Neural cell (in vitro differentiated cells): ENCODE measurements at regions not wholly inside any gene's neighbourhood (a gene's known extent, or its start where the extent isn't known, plus 50 kb on each side); places are given as distances from the start of the nearest gene placed in this dataset.

Source experiments
- H2AFZ ChIP-seq: fragments of 200-600, 300-800 bp; sonication (generic), shearing (Covaris generic); 2 replicates; pipeline ENCODE4 v1.6.0; 2014; ENCODE audit warnings: low read depth, mild to moderate bottlenecking, antibody characterized with exemption, low read length, moderate library complexity
- H3F3A ChIP-seq: fragments of 200-600 bp; shearing (Covaris generic); 2 replicates; pipeline ENCODE4 v1.6.1; 2016; ENCODE audit warnings: mild to moderate bottlenecking, moderate library complexity, mixed read lengths, antibody characterized with exemption, low read length; ENCODE audit not compliant: insufficient read depth, poor library complexity, severe bottlenecking
- H3K27ac ChIP-seq: fragments of 200-600, 300-800 bp; sonication (generic), shearing (Covaris generic); 2 replicates; pipeline ENCODE4 v1.5.1; 2014; ENCODE audit warnings: mild to moderate bottlenecking, low read length, moderate library complexity
- H3K27me3 ChIP-seq: fragments of 300-800, 200-600 bp; sonication (generic), shearing (Covaris generic); 2 replicates; pipeline ENCODE4 v1.6.0; 2014; ENCODE audit warnings: mild to moderate bottlenecking, low read depth, low read length, moderate library complexity; ENCODE audit not compliant: insufficient read depth
- H3K36me3 ChIP-seq: fragments of 300-800, 200-600 bp; sonication (generic), shearing (Covaris generic); 2 replicates; pipeline ENCODE4 v1.5.1; 2014; ENCODE audit warnings: mild to moderate bottlenecking, antibody characterized with exemption, low read length, moderate library complexity; ENCODE audit not compliant: insufficient read depth
- H3K4me2 ChIP-seq: fragments of 300-800, 200-600 bp; sonication (generic), shearing (Covaris generic); 2 replicates; pipeline ENCODE4 v1.6.0; 2014; ENCODE audit warnings: mild to moderate bottlenecking, low read length
- H3K4me3 ChIP-seq: fragments of 300-800, 200-600 bp; sonication (generic), shearing (Covaris generic); 2 replicates; pipeline ENCODE4 v1.5.1; 2014; ENCODE audit warnings: mild to moderate bottlenecking, low read length, moderate library complexity
- H3K79me2 ChIP-seq: fragments of 200-600 bp; shearing (Covaris generic); replicated peaks from 2 replicates; pipeline ENCODE4 v1.6.0; 2014; ENCODE audit warnings: mild to moderate bottlenecking, low read length, moderate library complexity; ENCODE audit not compliant: insufficient read depth
- H3K9ac ChIP-seq: fragments of 300-800, 200-600 bp; sonication (generic), shearing (Covaris generic); 2 replicates; pipeline ENCODE4 v1.6.1; 2016; ENCODE audit warnings: mild to moderate bottlenecking, low read length, mixed read lengths
- H3K9me2 ChIP-seq: fragments of 200-600 bp; shearing (Covaris generic); 2 replicates; pipeline ENCODE4 v1.6.1; 2016; ENCODE audit warnings: mild to moderate bottlenecking, low read length, mixed read lengths; ENCODE audit not compliant: insufficient read depth
- H3K9me3 ChIP-seq: fragments of 200-600, 300-800 bp; sonication (generic), shearing (Covaris generic); 2 replicates; pipeline ENCODE4 v1.6.1; 2016; ENCODE audit warnings: mild to moderate bottlenecking, mixed run types, low read length, moderate library complexity, mixed read lengths
- H4K20me1 ChIP-seq: fragments of 200-600 bp; shearing (Covaris generic); 2 replicates; pipeline ENCODE4 v1.6.1; 2016; ENCODE audit warnings: mild to moderate bottlenecking, mixed run types; ENCODE audit not compliant: insufficient read depth
- EP300 ChIP-seq: fragments of 450-650 bp; conservative IDR thresholded peaks from 2 replicates; pipeline ENCODE4 v1.6.1; 2014; ENCODE audit warnings: antibody characterized with exemption, mild to moderate bottlenecking, moderate library complexity; ENCODE audit not compliant: poor library complexity, severe bottlenecking
- EZH2 ChIP-seq: fragments of 200-600, 300-800 bp; shearing (Covaris generic), sonication (generic); IDR thresholded peaks from 2 replicates; pipeline ENCODE4 v1.6.1; 2014; ENCODE audit warnings: antibody characterized with exemption, low read length, borderline replicate concordance, mild to moderate bottlenecking; ENCODE audit not compliant: insufficient read depth, poor library complexity, severe bottlenecking
- MXI1 ChIP-seq: fragments of 450-650 bp; conservative IDR thresholded peaks from 2 replicates; pipeline ENCODE4 v1.6.1; 2014; ENCODE audit warnings: antibody characterized with exemption, mild to moderate bottlenecking; ENCODE audit not compliant: poor library complexity, severe bottlenecking
- POLR2AphosphoS5 ChIP-seq: IDR thresholded peaks from 2 replicates; pipeline ENCODE4 v1.6.1; 2012
- RAD21 ChIP-seq: fragments of 450-650 bp; conservative IDR thresholded peaks from 2 replicates; pipeline ENCODE4 v1.6.1; 2014; ENCODE audit warnings: antibody characterized with exemption, mild to moderate bottlenecking, moderate library complexity
- SMC3 ChIP-seq: fragments of 450-650 bp; conservative IDR thresholded peaks from 2 replicates; pipeline ENCODE4 v1.6.1; 2014; ENCODE audit warnings: antibody characterized with exemption, mild to moderate bottlenecking, moderate library complexity; ENCODE audit not compliant: poor library complexity
- TAF1 ChIP-seq: IDR thresholded peaks from 2 replicates; pipeline ENCODE4 v1.6.1; 2012; ENCODE audit warnings: low read depth
- TF ChIP-seq, protein P1 (sequence below): fragments of 450-650 bp; IDR thresholded peaks from 2 replicates; pipeline ENCODE4 v1.5.1; 2014; ENCODE audit warnings: antibody characterized with exemption, mild to moderate bottlenecking, moderate library complexity; ENCODE audit not compliant: poor library complexity, severe bottlenecking
- TF ChIP-seq, protein P2 (sequence below): IDR thresholded peaks from 2 replicates; pipeline ENCODE4 v1.6.1; 2012; ENCODE audit warnings: borderline replicate concordance

DNA sequence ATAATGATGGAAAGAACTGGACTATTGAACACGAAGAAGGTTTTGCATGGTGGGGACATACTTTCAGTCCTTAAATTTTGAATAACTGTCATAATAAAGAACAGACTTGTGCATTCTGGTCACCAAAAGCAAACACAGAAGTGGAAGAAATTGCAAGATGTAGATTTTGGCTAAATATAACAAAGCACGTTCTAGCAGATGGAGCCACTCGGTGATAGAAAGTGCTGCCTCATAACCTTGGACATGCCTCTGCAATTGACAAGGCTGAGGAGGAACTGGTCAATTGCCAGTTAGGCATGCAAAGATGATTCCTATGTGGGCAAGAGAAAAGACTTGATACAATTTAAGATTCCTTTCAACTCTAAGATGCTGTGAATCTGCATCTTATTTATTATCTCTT lies 244.1 kb upstream of the ZC3H12C start:
- Histone ChIP-seq H2AFZ (no peak overlapping the region), H3K79me2 (no peaks in the 10 kb centered on the region), H3K9me2 (no peaks in the 10 kb centered on the region), H3K9ac (no peak overlapping the region), H3K27me3 (no peaks in the 10 kb centered on the region), H3K4me2 (no peak overlapping the region), H3K36me3 (no peaks in the 10 kb centered on the region), H3K9me3 (no peaks in the 10 kb centered on the region), H3K4me3 (no peak overlapping the region), H4K20me1 (no peaks in the 10 kb centered on the region), H3K27ac (no peak overlapping the region), H3F3A (no peaks in the 10 kb centered on the region)
- TF ChIP-seq EZH2 = no peak
- TF ChIP-seq RAD21 = no peak
- TF ChIP-seq, protein P1, sequence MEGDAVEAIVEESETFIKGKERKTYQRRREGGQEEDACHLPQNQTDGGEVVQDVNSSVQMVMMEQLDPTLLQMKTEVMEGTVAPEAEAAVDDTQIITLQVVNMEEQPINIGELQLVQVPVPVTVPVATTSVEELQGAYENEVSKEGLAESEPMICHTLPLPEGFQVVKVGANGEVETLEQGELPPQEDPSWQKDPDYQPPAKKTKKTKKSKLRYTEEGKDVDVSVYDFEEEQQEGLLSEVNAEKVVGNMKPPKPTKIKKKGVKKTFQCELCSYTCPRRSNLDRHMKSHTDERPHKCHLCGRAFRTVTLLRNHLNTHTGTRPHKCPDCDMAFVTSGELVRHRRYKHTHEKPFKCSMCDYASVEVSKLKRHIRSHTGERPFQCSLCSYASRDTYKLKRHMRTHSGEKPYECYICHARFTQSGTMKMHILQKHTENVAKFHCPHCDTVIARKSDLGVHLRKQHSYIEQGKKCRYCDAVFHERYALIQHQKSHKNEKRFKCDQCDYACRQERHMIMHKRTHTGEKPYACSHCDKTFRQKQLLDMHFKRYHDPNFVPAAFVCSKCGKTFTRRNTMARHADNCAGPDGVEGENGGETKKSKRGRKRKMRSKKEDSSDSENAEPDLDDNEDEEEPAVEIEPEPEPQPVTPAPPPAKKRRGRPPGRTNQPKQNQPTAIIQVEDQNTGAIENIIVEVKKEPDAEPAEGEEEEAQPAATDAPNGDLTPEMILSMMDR = no peak
- no peak for TF ChIP-seq MXI1
- TF ChIP-seq, protein P2, sequence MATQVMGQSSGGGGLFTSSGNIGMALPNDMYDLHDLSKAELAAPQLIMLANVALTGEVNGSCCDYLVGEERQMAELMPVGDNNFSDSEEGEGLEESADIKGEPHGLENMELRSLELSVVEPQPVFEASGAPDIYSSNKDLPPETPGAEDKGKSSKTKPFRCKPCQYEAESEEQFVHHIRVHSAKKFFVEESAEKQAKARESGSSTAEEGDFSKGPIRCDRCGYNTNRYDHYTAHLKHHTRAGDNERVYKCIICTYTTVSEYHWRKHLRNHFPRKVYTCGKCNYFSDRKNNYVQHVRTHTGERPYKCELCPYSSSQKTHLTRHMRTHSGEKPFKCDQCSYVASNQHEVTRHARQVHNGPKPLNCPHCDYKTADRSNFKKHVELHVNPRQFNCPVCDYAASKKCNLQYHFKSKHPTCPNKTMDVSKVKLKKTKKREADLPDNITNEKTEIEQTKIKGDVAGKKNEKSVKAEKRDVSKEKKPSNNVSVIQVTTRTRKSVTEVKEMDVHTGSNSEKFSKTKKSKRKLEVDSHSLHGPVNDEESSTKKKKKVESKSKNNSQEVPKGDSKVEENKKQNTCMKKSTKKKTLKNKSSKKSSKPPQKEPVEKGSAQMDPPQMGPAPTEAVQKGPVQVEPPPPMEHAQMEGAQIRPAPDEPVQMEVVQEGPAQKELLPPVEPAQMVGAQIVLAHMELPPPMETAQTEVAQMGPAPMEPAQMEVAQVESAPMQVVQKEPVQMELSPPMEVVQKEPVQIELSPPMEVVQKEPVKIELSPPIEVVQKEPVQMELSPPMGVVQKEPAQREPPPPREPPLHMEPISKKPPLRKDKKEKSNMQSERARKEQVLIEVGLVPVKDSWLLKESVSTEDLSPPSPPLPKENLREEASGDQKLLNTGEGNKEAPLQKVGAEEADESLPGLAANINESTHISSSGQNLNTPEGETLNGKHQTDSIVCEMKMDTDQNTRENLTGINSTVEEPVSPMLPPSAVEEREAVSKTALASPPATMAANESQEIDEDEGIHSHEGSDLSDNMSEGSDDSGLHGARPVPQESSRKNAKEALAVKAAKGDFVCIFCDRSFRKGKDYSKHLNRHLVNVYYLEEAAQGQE = no peak
- no peak for TF ChIP-seq TAF1
- no peak for TF ChIP-seq EP300
- TF ChIP-seq POLR2AphosphoS5 = no peak

GRCh38 chr11:109849946-109850345 lies 243.2 kb upstream of the ZC3H12C start:
- no peak overlapping the region for H3K4me2 ChIP-seq

More at GRCh38 chr11:109849946-109850345, 243.2 kb upstream of the ZC3H12C start:
- Histone ChIP-seq H3K9me3 (no peaks in the 10 kb centered on the region), H3K27me3 (no peaks in the 10 kb centered on the region), H3K9ac (no peak overlapping the region), H4K20me1 (no peaks in the 10 kb centered on the region), H3K4me3 (no peak overlapping the region), H3K36me3 (no peaks in the 10 kb centered on the region), H3K27ac (no peak overlapping the region), H2AFZ (no peak overlapping the region), H3K9me2 (no peaks in the 10 kb centered on the region), H3F3A (no peaks in the 10 kb centered on the region), H3K79me2 (no peaks in the 10 kb centered on the region)
- TF ChIP-seq MXI1 (no peak), POLR2AphosphoS5 (no peak), TAF1 (no peak), EP300 (no peak), EZH2 (no peak), SMC3 (no peak), RAD21 (no peak)
- TF ChIP-seq, protein P1 = no peak
- TF ChIP-seq, protein P2 = no peak
